Neutrophil (primary cell): ENCODE measurements at regions not wholly inside any gene's neighbourhood (a gene's known extent, or its start where the extent isn't known, plus 50 kb on each side); places are given as distances from the start of the nearest gene placed in this dataset.

Experiments used
- H3K27ac ChIP-seq: fragments of 200-600 bp; sonication (generic); 2 replicates; pipeline ENCODE4 v1.5.1; 2016; ENCODE audit warnings: mild to moderate bottlenecking, moderate library complexity
- H3K27me3 ChIP-seq: fragments of 200-600 bp; sonication (generic); 2 replicates; pipeline ENCODE4 v1.6.0; 2016; ENCODE audit warnings: mild to moderate bottlenecking
- H3K36me3 ChIP-seq: fragments of 200-600 bp; sonication (generic); 2 replicates; pipeline ENCODE4 v1.5.1; 2017
- H3K4me1 ChIP-seq, 2 experiments: fragments of 200-600 bp in 1 of 2; sonication (generic) in 1 of 2; 1 replicate in 1 of 2; 2 replicates in 1 of 2; pipeline versions ENCODE4 v1.5.1 to v1.6.1; 2013 to 2016; ENCODE audit warnings: low read depth in 1 of 2, low read length in 1 of 2, mild to moderate bottlenecking in 1 of 2, moderate library complexity in 1 of 2; ENCODE audit not compliant: control insufficient read depth in 1 of 2, insufficient read depth in 1 of 2
- H3K4me3 ChIP-seq, 2 experiments: fragments of 200-600 bp in 1 of 2; sonication (generic) in 1 of 2; 1 replicate in 1 of 2; 2 replicates in 1 of 2; pipeline ENCODE4 v1.5.1; 2013 to 2016; ENCODE audit warnings: low read depth in 1 of 2, low read length in 1 of 2, mild to moderate bottlenecking in 1 of 2, moderate library complexity in 1 of 2
- H3K9me3 ChIP-seq: fragments of 200-600 bp; sonication (generic); 2 replicates; pipeline ENCODE4 v1.5.1; 2016
- CTCF ChIP-seq: fragments of 200-600 bp; sonication (generic); IDR thresholded peaks from 2 replicates; pipeline ENCODE4 v1.5.1; 2016; ENCODE audit warnings: antibody characterized with exemption

- H3K9me3 ChIP-seq = no peaks in the 10 kb centered on the region
- H3K27me3 ChIP-seq = no peaks in the 10 kb centered on the region
- no peak overlapping the region for H3K27ac ChIP-seq
- H3K4me1 ChIP-seq = no peaks in the 10 kb centered on the region
- no peak for TF ChIP-seq CTCF
- H3K4me3 ChIP-seq = no peak overlapping the region
- no peaks in the 10 kb centered on the region for H3K36me3 ChIP-seq
Measured at GRCh38 chr22:49151256-49152126, 676.2 kb downstream of the BRD1 start.

GRCh38 chr22:49150801-49151221 lies 676.9 kb downstream of the BRD1 start:
- H3K9me3 ChIP-seq = no peaks in the 10 kb centered on the region
- no peak overlapping the region for H3K4me3 ChIP-seq
- H3K27ac ChIP-seq = no peak overlapping the region

GRCh38 chr22:49149721-49150608 lies 677.7 kb downstream of the BRD1 start:
- H3K27me3 ChIP-seq = peaks cover 1% of the 10 kb centered on the region
- no peaks in the 10 kb centered on the region for H3K4me1 ChIP-seq
- no peak overlapping the region for H3K4me3 ChIP-seq
- no peak for TF ChIP-seq CTCF
- no peaks in the 10 kb centered on the region for H3K9me3 ChIP-seq
- H3K27ac ChIP-seq = no peak overlapping the region
- H3K36me3 ChIP-seq = no peaks in the 10 kb centered on the region

More at GRCh38 chr22:49150801-49151221, 676.9 kb downstream of the BRD1 start:
- H3K4me1 ChIP-seq = no peaks in the 10 kb centered on the region
- no peaks in the 10 kb centered on the region for H3K36me3 ChIP-seq
- TF ChIP-seq CTCF = no peak
- H3K27me3 ChIP-seq = no peaks in the 10 kb centered on the region

GRCh38 chr22:49148895-49149418 lies 678.7 kb downstream of the BRD1 start:
- Histone ChIP-seq H3K4me3 (no peak overlapping the region), H3K4me1 (no peaks in the 10 kb centered on the region), H3K9me3 (no peaks in the 10 kb centered on the region), H3K36me3 (no peaks in the 10 kb centered on the region), H3K27me3 (peaks cover 5% of the 10 kb centered on the region), H3K27ac (no peak overlapping the region)
- TF ChIP-seq CTCF = no peak

GRCh38 chr22:49147617-49148175 lies 680.0 kb downstream of the BRD1 start:
- TF ChIP-seq CTCF = no peak
- Histone ChIP-seq H3K4me3 (no peak overlapping the region), H3K4me1 (no peaks in the 10 kb centered on the region), H3K27ac (no peak overlapping the region), H3K9me3 (no peaks in the 10 kb centered on the region), H3K36me3 (no peaks in the 10 kb centered on the region), H3K27me3 (peaks cover 5% of the 10 kb centered on the region)
